CD14-positive monocyte (primary cell): ENCODE measurements at regions not wholly inside any gene's neighbourhood (a gene's known extent, or its start where the extent isn't known, plus 50 kb on each side); places are given as distances from the start of the nearest gene placed in this dataset.

Experiments used
- DNase-seq, 3 donors: peaks; one replicate each; pipeline ENCODE4 v3.0.0-alpha.2; 2011 to 2022
- H2AFZ ChIP-seq: 2 replicates; pipeline ENCODE4 v1.6.0; 2012; ENCODE audit warnings: mild to moderate bottlenecking, low read depth, low read length, inconsistent platforms; ENCODE audit not compliant: insufficient read depth, poor library complexity, severe bottlenecking
- H3K27ac ChIP-seq, 2 donors: 1 replicate in 1 of 2; 2 replicates in 1 of 2; pipeline ENCODE4 v1.5.1; 2012 to 2013; ENCODE audit warnings: low read length in 2 of 2, control low read depth in 1 of 2, inconsistent platforms in 1 of 2, low read depth in 1 of 2, mild to moderate bottlenecking in 1 of 2
- H3K27me3 ChIP-seq, 2 donors: one replicate each; pipeline versions ENCODE4 v1.6.0 to v1.6.1; 2011 to 2013; ENCODE audit warnings: low read length in 2 of 2; ENCODE audit not compliant: control insufficient read depth in 2 of 2, insufficient read depth in 2 of 2
- H3K36me3 ChIP-seq, 2 donors: replicated peaks in 1 of 2; 1 replicate in 1 of 2; 2 replicates in 1 of 2; pipeline versions ENCODE4 v1.5.1 to v1.6.1; 2012 to 2013; ENCODE audit warnings: low read length in 2 of 2, control low read depth in 1 of 2, inconsistent platforms in 1 of 2, mild to moderate bottlenecking in 1 of 2; ENCODE audit not compliant: insufficient read depth in 2 of 2, control insufficient read depth in 1 of 2
- H3K4me1 ChIP-seq, 2 donors: 1 replicate in 1 of 2; 2 replicates in 1 of 2; pipeline versions ENCODE4 v1.5.1 to v1.6.1; 2012 to 2013; ENCODE audit warnings: low read length in 2 of 2, control low read depth in 1 of 2, inconsistent platforms in 1 of 2, mild to moderate bottlenecking in 1 of 2, moderate library complexity in 1 of 2; ENCODE audit not compliant: insufficient read depth in 2 of 2, control insufficient read depth in 1 of 2
- H3K4me2 ChIP-seq: replicated peaks from 2 replicates; pipeline ENCODE3; 2012; ENCODE audit warnings: low read length, moderate library complexity, mild to moderate bottlenecking; ENCODE audit not compliant: poor library complexity, severe bottlenecking; ENCODE audit errors: extremely low read depth
- H3K4me3 ChIP-seq, 3 experiments: fragments of 200-600 bp in 1 of 3; sonication (generic) in 1 of 3; replicated peaks in 1 of 3; 1 replicate in 2 of 3; 2 replicates in 1 of 3; pipeline ENCODE4 v1.5.1; 2011 to 2013; ENCODE audit warnings: low read length in 3 of 3, mild to moderate bottlenecking in 3 of 3, control low read depth in 2 of 3, low read depth in 2 of 3, inconsistent platforms in 1 of 3, moderate library complexity in 1 of 3
- H3K79me2 ChIP-seq: 2 replicates; pipeline ENCODE4 v1.6.0; 2012; ENCODE audit warnings: mild to moderate bottlenecking, control low read depth, inconsistent platforms, low read length, moderate library complexity; ENCODE audit not compliant: insufficient read depth
- H3K9ac ChIP-seq: 2 replicates; pipeline ENCODE4 v1.6.0; 2017; ENCODE audit warnings: low read length, mild to moderate bottlenecking; ENCODE audit not compliant: insufficient read depth, poor library complexity, severe bottlenecking
- H3K9me3 ChIP-seq, 2 donors: replicated peaks in 1 of 2; 1 replicate in 1 of 2; 2 replicates in 1 of 2; pipeline versions ENCODE4 v1.5.1 to v1.6.1; 2012 to 2013; ENCODE audit warnings: low read length in 2 of 2, control low read depth in 1 of 2; ENCODE audit not compliant: control insufficient read depth in 1 of 2, insufficient read depth in 1 of 2
- H4K20me1 ChIP-seq: 2 replicates; pipeline ENCODE4 v1.6.0; 2012; ENCODE audit warnings: mild to moderate bottlenecking, low read length, control low read depth, moderate library complexity; ENCODE audit not compliant: insufficient read depth
- H3K27ac Mint-ChIP-seq, 7 donors: one replicate each; pipeline ENCODE4 v1.8.0; 2020; ENCODE audit warnings: mild to moderate bottlenecking in 7 of 7, mixed read lengths in 7 of 7, moderate library complexity in 6 of 7, inconsistent platforms in 2 of 7
- H3K27me3 Mint-ChIP-seq, 3 donors: one replicate each; pipeline ENCODE4 v1.8.0; 2021 to 2022; ENCODE audit warnings: low read depth in 3 of 3, mild to moderate bottlenecking in 3 of 3, mixed read lengths in 3 of 3, moderate library complexity in 3 of 3, inconsistent platforms in 1 of 3
- H3K36me3 Mint-ChIP-seq, 2 donors: one replicate each; pipeline ENCODE4 v1.8.0; 2020; ENCODE audit warnings: mixed read lengths in 2 of 2, inconsistent platforms in 1 of 2, mild to moderate bottlenecking in 1 of 2
- H3K4me1 Mint-ChIP-seq: one replicate; pipeline ENCODE4 v1.8.0; 2020; ENCODE audit warnings: mild to moderate bottlenecking, mixed read lengths
- H3K4me3 Mint-ChIP-seq, 2 donors: one replicate each; pipeline ENCODE4 v1.8.0; 2020; ENCODE audit warnings: mild to moderate bottlenecking in 2 of 2, mixed read lengths in 2 of 2, moderate library complexity in 1 of 2
- H3K9me3 Mint-ChIP-seq, 7 donors: one replicate each; pipeline ENCODE4 v1.8.0; 2020 to 2022; ENCODE audit warnings: mixed read lengths in 7 of 7, mild to moderate bottlenecking in 6 of 7, moderate library complexity in 6 of 7, inconsistent platforms in 2 of 7
- CTCF ChIP-seq: fragments of 200-600 bp; IDR thresholded peaks from one replicate; pipeline ENCODE4 v1.8.0; 2022; ENCODE audit warnings: antibody characterized with exemption, mild to moderate bottlenecking
- WGBS: methylation state at CpG from one replicate; pipeline ENCODE4 v1.1.5; 2013; ENCODE audit warnings: missing lambda C conversion rate; ENCODE audit not compliant: insufficient coverage; 5-methylcytosine and 5-hydroxymethylcytosine counted together
- intact Hi-C, 2 donors: fragments of 100-400 bp; cut with micrococcal nuclease; formaldehyde crosslinking; loops; one replicate each; pipeline versions ENCODE4 v1.15.0 to v1.15.1; 2023

GRCh38 chrX:109049903-109050302 lies 313.5 kb upstream of the IRS4 start:
- Histone ChIP-seq H3K36me3 (no peaks in the 10 kb centered on the region), H3K4me1 (no peaks in the 10 kb centered on the region), H3K4me2 (no peak overlapping the region), H3K9ac (no peak overlapping the region), H3K79me2 (no peaks in the 10 kb centered on the region), H3K9me3 (peaks cover 0 to 4% of the 10 kb centered on the region in 2 donors), H3K27me3 (no peaks in the 10 kb centered on the region), H3K4me3 (no peak overlapping the region), H4K20me1 (no peaks in the 10 kb centered on the region), H3K27ac (no peak overlapping the region), H2AFZ (no peak overlapping the region)
- Mint-ChIP-seq H3K36me3 (no peaks in the 10 kb centered on the region), H3K4me3 (no peak overlapping the region), H3K27me3 (no peaks in the 10 kb centered on the region), H3K9me3 (peaks cover 0 to 4% (median 1%) of the 10 kb centered on the region in 7 donors), H3K27ac (no peak overlapping the region), H3K4me1 (no peaks in the 10 kb centered on the region)
- no peak for DNase-seq
- intact Hi-C loops, result no loop called here
- WGBS, result no CpG with 5 or more reads among the region's 2 CpGs
- TF ChIP-seq CTCF, result no peak

GRCh38 chrX:109049416-109049815 lies 313.1 kb upstream of the IRS4 start:
- Histone ChIP-seq H3K9me3 (peaks cover 0 to 4% of the 10 kb centered on the region in 2 donors), H3K36me3 (no peaks in the 10 kb centered on the region), H3K9ac (no peak overlapping the region), H3K4me3 (no peak overlapping the region), H2AFZ (no peak overlapping the region), H4K20me1 (no peaks in the 10 kb centered on the region), H3K4me2 (no peak overlapping the region), H3K79me2 (no peaks in the 10 kb centered on the region), H3K4me1 (no peaks in the 10 kb centered on the region), H3K27me3 (no peaks in the 10 kb centered on the region), H3K27ac (no peak overlapping the region)
- Mint-ChIP-seq H3K27me3 (no peaks in the 10 kb centered on the region), H3K36me3 (no peaks in the 10 kb centered on the region), H3K4me1 (no peaks in the 10 kb centered on the region), H3K9me3 (peaks cover 0 to 3% (median under 1%) of the 10 kb centered on the region in 7 donors), H3K4me3 (no peak overlapping the region), H3K27ac (no peak overlapping the region)
- no CpG with 5 or more reads among the region's 2 CpGs for WGBS
- intact Hi-C loops, result no loop called here
- DNase-seq, result no peak
- TF ChIP-seq CTCF, result no peak
